ENCODE measurements at regions not wholly inside any gene's neighbourhood (a gene's known extent, or its start where the extent isn't known, plus 50 kb on each side); places are given as distances from the start of the nearest gene placed in this dataset.
A peak's percentile ranks its signal among the peaks of the same experiment; 100 is the strongest.

- no peak for DNase-seq
Measured at GRCh38 chr6:125665295-125665814, 84.1 kb upstream of the HEY2 start.

- DNase-seq = no peak
Measured at GRCh38 chr6:125667326-125667725, 82.1 kb upstream of the HEY2 start.

DNA sequence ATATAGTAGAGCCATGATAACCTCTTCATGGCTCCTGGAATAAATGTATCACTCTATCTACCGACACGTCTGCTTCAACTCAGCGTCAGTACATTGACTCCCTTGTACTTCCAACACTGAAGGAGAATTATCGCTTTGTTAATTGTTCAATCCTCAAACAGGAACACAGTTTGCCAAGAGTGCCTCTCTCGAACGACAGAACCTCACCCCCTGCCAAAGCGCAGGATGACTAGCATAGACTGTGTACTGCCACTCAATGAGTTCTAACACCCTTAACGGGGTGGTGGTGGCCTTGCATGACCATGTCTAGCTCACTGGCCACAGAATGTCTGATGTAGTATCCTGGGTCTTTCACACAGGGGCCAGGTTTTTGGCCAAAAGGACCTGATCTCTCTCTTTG lies 81.4 kb upstream of the HEY2 start:
- DNase-seq = no peak

GRCh38 chr6:125670568-125670967 lies 78.9 kb upstream of the HEY2 start:
- DNase-seq = no peak

GRCh38 chr6:125671323-125671722 lies 78.1 kb upstream of the HEY2 start:
- no peak for DNase-seq

- DNase-seq = no peak
Measured at GRCh38 chr6:125674230-125674629, 75.2 kb upstream of the HEY2 start.

DNA sequence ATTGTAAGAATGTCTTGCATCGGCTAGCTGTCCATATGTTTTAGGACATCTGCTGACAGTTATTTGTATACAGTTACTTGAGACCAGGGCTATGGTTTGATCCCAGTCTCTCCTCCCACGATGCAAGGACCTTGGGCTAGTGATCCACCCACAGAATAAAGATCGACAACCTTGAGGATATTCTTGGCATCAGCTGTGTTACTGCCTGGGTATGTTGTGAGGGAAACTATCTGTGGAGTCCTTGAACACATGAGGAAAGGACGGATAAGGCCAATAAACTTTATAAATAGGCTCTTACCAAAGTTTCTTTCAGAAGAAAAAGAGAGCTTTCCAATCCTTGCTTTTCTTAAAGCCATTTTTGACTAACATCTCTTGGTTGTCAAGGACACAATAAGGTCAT lies 70.8 kb upstream of the HEY2 start:
- no peak for DNase-seq

GRCh38 chr6:125679128-125679527 lies 70.3 kb upstream of the HEY2 start:
- no peak for DNase-seq

DNA sequence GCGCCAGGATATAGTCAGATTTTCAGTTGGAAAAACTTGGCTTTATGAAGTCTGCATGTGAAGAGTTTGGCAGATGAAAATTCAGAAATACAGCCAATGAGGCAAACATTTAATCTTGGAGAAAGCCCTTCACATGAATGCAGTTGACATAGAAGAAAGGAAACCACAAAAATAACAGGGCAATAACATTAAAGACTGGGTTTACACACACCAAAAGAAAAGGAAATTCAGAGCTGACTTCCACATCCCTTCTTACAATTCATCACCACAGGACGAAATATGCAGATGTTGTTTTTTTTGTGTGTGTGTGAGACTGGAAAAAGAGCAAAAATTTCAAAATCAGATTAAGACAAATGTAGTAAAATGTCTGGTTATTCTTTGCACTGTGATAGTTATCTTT lies 69.8 kb upstream of the HEY2 start:
- no peak for DNase-seq

DNA sequence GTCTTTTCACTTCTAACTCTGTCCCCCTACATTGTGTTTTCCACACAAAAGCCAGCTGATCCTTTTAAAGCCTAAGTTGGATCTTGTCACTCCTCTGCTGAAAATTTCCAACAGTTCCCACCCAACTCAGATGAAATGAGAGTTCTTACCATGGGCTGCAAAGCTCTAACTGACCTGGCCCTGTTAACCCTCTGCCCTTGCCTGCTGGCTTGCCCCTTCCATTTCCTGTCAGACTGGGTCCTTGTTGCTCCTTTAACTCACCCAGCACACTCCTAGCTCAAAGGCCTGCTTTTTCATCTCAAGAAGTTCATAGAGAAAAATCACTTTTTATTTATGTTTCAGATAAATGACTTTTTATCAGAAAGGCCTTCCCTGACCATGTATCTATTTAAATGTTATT lies 66.5 kb upstream of the HEY2 start:
- DNase-seq = no peak

DNA sequence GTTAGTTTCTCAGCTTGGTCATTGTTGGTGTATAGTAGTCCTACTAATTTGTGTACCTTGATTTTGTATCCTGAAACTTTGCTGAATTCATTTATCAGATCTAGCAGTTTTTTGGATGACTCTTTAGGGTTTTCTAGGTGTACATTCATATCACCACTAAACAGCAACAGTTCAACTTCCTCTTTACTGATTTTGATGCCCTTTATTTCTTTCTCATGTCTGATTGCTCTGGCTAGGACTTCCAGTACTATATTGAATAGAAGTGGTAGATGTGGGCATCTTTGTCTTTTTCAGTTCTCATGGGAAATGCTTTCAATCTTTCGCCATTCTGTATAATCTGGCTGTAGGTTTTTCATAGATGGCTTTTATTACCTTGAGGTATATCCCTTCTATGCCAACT lies 61.3 kb upstream of the HEY2 start:
- DNase-seq = no peak

- DNase-seq = no peak
Measured at GRCh38 chr6:125693480-125693879, 56.0 kb upstream of the HEY2 start.

DNA sequence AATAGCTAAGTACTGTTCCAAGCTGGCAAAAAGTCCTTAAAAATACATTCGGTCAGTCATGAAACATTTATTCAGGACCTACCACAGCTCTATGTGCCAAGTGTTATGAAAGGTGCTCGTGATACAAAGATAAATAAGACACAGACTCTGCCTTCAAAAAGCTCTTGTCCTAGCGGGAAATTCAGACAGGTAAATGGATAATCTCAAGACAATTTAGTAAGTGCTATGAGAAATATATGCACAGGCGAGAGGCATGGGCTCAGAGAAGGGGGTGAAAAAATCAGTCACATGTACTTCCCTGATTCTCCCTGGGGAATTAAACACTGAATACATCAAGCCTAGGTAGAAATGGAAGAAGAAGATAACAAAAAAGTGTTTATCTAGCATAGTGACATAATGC lies 49.8 kb upstream of the HEY2 start:
- DNase-seq = peak; percentile 26

All from NCI-H82 (cell line).